ENCODE measurements at regions not wholly inside any gene's neighbourhood (a gene's known extent, or its start where the extent isn't known, plus 50 kb on each side); places are given as distances from the start of the nearest gene placed in this dataset.

DNA sequence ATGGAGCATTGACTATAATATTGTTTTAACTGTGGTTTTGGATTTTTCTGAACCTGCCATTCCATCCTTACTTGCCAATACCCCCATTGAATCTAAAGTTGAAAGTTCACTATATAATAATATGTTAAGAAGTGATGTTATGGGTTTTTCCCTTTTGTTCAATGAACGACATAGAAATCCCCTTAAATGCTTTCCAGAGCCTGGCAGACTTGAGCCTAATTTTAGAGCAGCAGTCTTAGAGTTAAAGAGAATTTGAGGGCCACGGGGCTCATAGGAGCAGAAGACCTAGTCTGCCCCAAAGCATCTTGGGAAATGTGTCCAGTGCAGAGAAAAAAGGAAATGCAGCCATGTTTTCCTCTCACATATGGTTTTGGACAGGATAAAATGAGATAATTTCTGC lies 146.1 kb upstream of the SLC44A1 start:
- Histone ChIP-seq H3K4me3 (no peak overlapping the region), H3K36me3 (ENCODE audit: control insufficient read depth, insufficient read depth, low read length) (no peaks in the 10 kb centered on the region), H2AFZ (ENCODE audit: low read depth, low read length) (0 out of 2 replicates have a peak overlapping the region, but pooled peaks have one; percentile 49), H3K27me3 (ENCODE audit: control insufficient read depth in 2 of 2, insufficient read depth in 2 of 2, low read length in 2 of 2) (no peaks in the 10 kb centered on the region), H4K20me1 (replicated peaks; ENCODE audit: control insufficient read depth, insufficient read depth, low read length) (no peaks in the 10 kb centered on the region), H3K4me1 (replicated peaks in 1 of 2; ENCODE audit: control insufficient read depth in 2 of 2, insufficient read depth in 2 of 2, low read length in 2 of 2) (no peaks in the 10 kb centered on the region), H3K4me2 (ENCODE audit: insufficient read depth, low read length) (no peak overlapping the region), H3K79me2 (ENCODE audit: control insufficient read depth, insufficient read depth, low read length) (no peaks in the 10 kb centered on the region), H3K9ac (ENCODE audit: insufficient read depth in 1 of 2, low read depth in 2 of 2, low read length in 2 of 2) (no peak overlapping the region), H3K9me1 (ENCODE audit: control insufficient read depth, insufficient read depth, low read length) (no peaks in the 10 kb centered on the region), H3K9me3 (replicated peaks; ENCODE audit: control insufficient read depth, insufficient read depth, low read depth, low read length) (no peaks in the 10 kb centered on the region), H3K27ac (ENCODE audit: extremely low read depth, low read depth, low read length) (no peak overlapping the region)
- ATAC-seq (no peak), FAIRE-seq (no peak), DNase-seq (ENCODE audit: extremely low read depth in 1 of 4, low spot score in 3 of 4) (no peak)
- POLR2A ChIA-PET: no interaction called here
- CTCF ChIA-PET (ENCODE audit: low intra/inter-chr PET ratio): no interaction called here
- in situ Hi-C loops (cut with MboI): no loop called here
- no TSS peak for BruUV-seq (replicated peaks)
- WGBS (ENCODE audit: insufficient coverage, low coverage, missing lambda C conversion rate): 0% methylated on average over 2 of the region's 2 CpGs
- intact Hi-C loops (cut with micrococcal nuclease): no loop called here
- TF ChIP-seq PPARD (CRISPR knock-in tag; IDR thresholded peaks at IDR 0.05) (no peak), BMI1 (IDR thresholded peaks at IDR 0.05; ENCODE audit: low read length) (no peak), MECOM (CRISPR knock-in tag; IDR thresholded peaks at IDR 0.05) (no peak), STAG1 (CRISPR knock-in tag; IDR thresholded peaks at IDR 0.05; ENCODE audit: borderline replicate concordance) (no peak), CBFA2T3 (IDR thresholded peaks at IDR 0.05) (no peak), POU5F1 (IDR thresholded peaks at IDR 0.05; ENCODE audit: borderline replicate concordance, low read depth, low read length, partially characterized antibody) (no peak), ZNF696 (CRISPR knock-in tag; conservative IDR thresholded peaks at IDR 0.05) (no peak), ETV1 (tag; conservative IDR thresholded peaks at IDR 0.05; ENCODE audit: low read depth) (no peak), GABPB2 (CRISPR knock-in tag; conservative IDR thresholded peaks at IDR 0.05) (no peak), HNRNPUL1 (IDR thresholded peaks at IDR 0.05; ENCODE audit: low read length) (no peak), ADNP (tag; IDR thresholded peaks at IDR 0.05) (no peak), MAFG (tag; conservative IDR thresholded peaks at IDR 0.05) (no peak), RFX5 (IDR thresholded peaks at IDR 0.05; ENCODE audit: low read depth, low read length) (no peak), ZNF584 (CRISPR knock-in tag; IDR thresholded peaks at IDR 0.05; ENCODE audit: low read depth) (no peak)
- TF ChIP-seq, protein P1, sequence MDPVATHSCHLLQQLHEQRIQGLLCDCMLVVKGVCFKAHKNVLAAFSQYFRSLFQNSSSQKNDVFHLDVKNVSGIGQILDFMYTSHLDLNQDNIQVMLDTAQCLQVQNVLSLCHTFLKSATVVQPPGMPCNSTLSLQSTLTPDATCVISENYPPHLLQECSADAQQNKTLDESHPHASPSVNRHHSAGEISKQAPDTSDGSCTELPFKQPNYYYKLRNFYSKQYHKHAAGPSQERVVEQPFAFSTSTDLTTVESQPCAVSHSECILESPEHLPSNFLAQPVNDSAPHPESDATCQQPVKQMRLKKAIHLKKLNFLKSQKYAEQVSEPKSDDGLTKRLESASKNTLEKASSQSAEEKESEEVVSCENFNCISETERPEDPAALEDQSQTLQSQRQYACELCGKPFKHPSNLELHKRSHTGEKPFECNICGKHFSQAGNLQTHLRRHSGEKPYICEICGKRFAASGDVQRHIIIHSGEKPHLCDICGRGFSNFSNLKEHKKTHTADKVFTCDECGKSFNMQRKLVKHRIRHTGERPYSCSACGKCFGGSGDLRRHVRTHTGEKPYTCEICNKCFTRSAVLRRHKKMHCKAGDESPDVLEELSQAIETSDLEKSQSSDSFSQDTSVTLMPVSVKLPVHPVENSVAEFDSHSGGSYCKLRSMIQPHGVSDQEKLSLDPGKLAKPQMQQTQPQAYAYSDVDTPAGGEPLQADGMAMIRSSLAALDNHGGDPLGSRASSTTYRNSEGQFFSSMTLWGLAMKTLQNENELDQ (CRISPR knock-in tag; IDR thresholded peaks at IDR 0.05; ENCODE audit: borderline replicate concordance): no peak
- TF ChIP-seq, protein P2, sequence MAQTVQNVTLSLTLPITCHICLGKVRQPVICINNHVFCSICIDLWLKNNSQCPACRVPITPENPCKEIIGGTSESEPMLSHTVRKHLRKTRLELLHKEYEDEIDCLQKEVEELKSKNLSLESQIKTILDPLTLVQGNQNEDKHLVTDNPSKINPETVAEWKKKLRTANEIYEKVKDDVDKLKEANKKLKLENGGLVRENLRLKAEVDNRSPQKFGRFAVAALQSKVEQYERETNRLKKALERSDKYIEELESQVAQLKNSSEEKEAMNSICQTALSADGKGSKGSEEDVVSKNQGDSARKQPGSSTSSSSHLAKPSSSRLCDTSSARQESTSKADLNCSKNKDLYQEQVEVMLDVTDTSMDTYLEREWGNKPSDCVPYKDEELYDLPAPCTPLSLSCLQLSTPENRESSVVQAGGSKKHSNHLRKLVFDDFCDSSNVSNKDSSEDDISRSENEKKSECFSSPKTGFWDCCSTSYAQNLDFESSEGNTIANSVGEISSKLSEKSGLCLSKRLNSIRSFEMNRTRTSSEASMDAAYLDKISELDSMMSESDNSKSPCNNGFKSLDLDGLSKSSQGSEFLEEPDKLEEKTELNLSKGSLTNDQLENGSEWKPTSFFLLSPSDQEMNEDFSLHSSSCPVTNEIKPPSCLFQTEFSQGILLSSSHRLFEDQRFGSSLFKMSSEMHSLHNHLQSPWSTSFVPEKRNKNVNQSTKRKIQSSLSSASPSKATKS (CRISPR knock-in tag; IDR thresholded peaks at IDR 0.05): no peak
- TF ChIP-seq, protein P3, sequence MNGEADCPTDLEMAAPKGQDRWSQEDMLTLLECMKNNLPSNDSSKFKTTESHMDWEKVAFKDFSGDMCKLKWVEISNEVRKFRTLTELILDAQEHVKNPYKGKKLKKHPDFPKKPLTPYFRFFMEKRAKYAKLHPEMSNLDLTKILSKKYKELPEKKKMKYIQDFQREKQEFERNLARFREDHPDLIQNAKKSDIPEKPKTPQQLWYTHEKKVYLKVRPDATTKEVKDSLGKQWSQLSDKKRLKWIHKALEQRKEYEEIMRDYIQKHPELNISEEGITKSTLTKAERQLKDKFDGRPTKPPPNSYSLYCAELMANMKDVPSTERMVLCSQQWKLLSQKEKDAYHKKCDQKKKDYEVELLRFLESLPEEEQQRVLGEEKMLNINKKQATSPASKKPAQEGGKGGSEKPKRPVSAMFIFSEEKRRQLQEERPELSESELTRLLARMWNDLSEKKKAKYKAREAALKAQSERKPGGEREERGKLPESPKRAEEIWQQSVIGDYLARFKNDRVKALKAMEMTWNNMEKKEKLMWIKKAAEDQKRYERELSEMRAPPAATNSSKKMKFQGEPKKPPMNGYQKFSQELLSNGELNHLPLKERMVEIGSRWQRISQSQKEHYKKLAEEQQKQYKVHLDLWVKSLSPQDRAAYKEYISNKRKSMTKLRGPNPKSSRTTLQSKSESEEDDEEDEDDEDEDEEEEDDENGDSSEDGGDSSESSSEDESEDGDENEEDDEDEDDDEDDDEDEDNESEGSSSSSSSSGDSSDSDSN (IDR thresholded peaks at IDR 0.05; ENCODE audit: borderline replicate concordance in 1 of 2, low read depth in 2 of 2, low read length in 2 of 2): no peak

Data from K562 (cell line).